ENCODE measurements at regions not wholly inside any gene's neighbourhood (a gene's known extent, or its start where the extent isn't known, plus 50 kb on each side); places are given as distances from the start of the nearest gene placed in this dataset.
"Not testable (repeated sequence)": the region's sequence is repeated elsewhere in the genome, so short reads cannot be mapped to it uniquely, and the experiment has no call there.

DNA sequence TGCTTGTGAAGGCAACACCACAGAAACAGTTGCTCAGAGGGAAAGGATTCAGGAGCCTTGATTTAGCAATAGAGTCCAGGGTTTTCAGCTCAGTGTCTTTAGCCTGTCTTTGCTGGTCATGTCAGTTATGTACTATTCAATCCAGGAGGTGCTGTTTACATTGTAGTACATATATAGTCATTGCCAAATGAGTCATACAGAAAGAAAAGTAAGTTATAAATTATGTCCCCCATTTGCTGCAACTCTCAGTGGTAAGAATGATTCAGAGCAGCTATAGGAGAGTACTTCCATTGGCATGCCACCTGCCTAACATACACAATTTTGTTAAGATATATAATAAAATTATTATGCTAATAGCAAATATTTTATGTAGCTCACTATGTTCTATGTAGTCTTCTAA lies 1163.4 kb downstream of the FOXD4L5 start:
- TF ChIP-seq, protein P1, sequence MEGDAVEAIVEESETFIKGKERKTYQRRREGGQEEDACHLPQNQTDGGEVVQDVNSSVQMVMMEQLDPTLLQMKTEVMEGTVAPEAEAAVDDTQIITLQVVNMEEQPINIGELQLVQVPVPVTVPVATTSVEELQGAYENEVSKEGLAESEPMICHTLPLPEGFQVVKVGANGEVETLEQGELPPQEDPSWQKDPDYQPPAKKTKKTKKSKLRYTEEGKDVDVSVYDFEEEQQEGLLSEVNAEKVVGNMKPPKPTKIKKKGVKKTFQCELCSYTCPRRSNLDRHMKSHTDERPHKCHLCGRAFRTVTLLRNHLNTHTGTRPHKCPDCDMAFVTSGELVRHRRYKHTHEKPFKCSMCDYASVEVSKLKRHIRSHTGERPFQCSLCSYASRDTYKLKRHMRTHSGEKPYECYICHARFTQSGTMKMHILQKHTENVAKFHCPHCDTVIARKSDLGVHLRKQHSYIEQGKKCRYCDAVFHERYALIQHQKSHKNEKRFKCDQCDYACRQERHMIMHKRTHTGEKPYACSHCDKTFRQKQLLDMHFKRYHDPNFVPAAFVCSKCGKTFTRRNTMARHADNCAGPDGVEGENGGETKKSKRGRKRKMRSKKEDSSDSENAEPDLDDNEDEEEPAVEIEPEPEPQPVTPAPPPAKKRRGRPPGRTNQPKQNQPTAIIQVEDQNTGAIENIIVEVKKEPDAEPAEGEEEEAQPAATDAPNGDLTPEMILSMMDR (IDR thresholded peaks at IDR 0.05) = not testable (repeated sequence)
- TF ChIP-seq POLR2A (IDR thresholded peaks at IDR 0.05) = not testable (repeated sequence)
